Neural progenitor cell (in vitro differentiated cells): ENCODE measurements at regions not wholly inside any gene's neighbourhood (a gene's known extent, or its start where the extent isn't known, plus 50 kb on each side); places are given as distances from the start of the nearest gene placed in this dataset.

ENCODE experiments used
- DNase-seq: peaks from one replicate; pipeline ENCODE4 v3.0.0-alpha.2; 2016; ENCODE audit warnings: low spot score
- H2AFZ ChIP-seq: fragments of 200-600 bp; sonication (generic); replicated peaks from 2 replicates; pipeline ENCODE4 v1.6.1; 2016; ENCODE audit warnings: antibody characterized with exemption
- H3F3A ChIP-seq: fragments of 200-600 bp; sonication (generic); 2 replicates; pipeline ENCODE4 v1.6.1; 2016; ENCODE audit warnings: antibody characterized with exemption, low read depth
- H3K27ac ChIP-seq: fragments of 200-600 bp; sonication (generic); 2 replicates; pipeline ENCODE4 v1.5.1; 2016; ENCODE audit warnings: mild to moderate bottlenecking
- H3K27me3 ChIP-seq: fragments of 200-600 bp; sonication (generic); 2 replicates; pipeline ENCODE4 v1.6.1; 2016; ENCODE audit warnings: mild to moderate bottlenecking, moderate library complexity
- H3K36me3 ChIP-seq: fragments of 200-600 bp; sonication (generic); 2 replicates; pipeline ENCODE4 v1.5.1; 2016
- H3K4me1 ChIP-seq: fragments of 200-600 bp; sonication (generic); 2 replicates; pipeline ENCODE4 v1.6.1; 2016; ENCODE audit warnings: mixed run types
- H3K4me2 ChIP-seq: fragments of 200-600 bp; sonication (generic); 2 replicates; pipeline ENCODE4 v1.6.1; 2016
- H3K4me3 ChIP-seq: fragments of 200-600 bp; sonication (generic); 2 replicates; pipeline ENCODE4 v1.5.1; 2016
- H3K79me2 ChIP-seq: fragments of 200-600 bp; sonication (generic); 2 replicates; pipeline ENCODE4 v1.6.1; 2016; ENCODE audit warnings: low read depth
- H3K9ac ChIP-seq: fragments of 200-600 bp; sonication (generic); 2 replicates; pipeline ENCODE4 v1.6.1; 2016
- H3K9me3 ChIP-seq: fragments of 200-600 bp; sonication (generic); 2 replicates; pipeline ENCODE4 v1.5.1; 2016; ENCODE audit warnings: low read depth
- H4K20me1 ChIP-seq: fragments of 200-600 bp; sonication (generic); 2 replicates; pipeline ENCODE4 v1.6.1; 2016; ENCODE audit warnings: low read depth
- H3K27ac Mint-ChIP-seq: 3 replicates; pipeline ENCODE4 v1.8.0; 2021; ENCODE audit warnings: mixed read lengths
- H3K27me3 Mint-ChIP-seq: 2 replicates; pipeline ENCODE4 v1.8.0; 2022; ENCODE audit warnings: low read depth, mild to moderate bottlenecking, inconsistent platforms, moderate library complexity, mixed read lengths; ENCODE audit not compliant: insufficient read depth
- H3K36me3 Mint-ChIP-seq: 3 replicates; pipeline ENCODE4 v1.8.0; 2021; ENCODE audit warnings: mixed read lengths
- H3K4me1 Mint-ChIP-seq: 3 replicates; pipeline ENCODE4 v1.8.0; 2021; ENCODE audit warnings: mixed read lengths
- H3K4me3 Mint-ChIP-seq: 3 replicates; pipeline ENCODE4 v1.8.0; 2021; ENCODE audit warnings: mild to moderate bottlenecking, moderate library complexity, mixed read lengths
- H3K9me3 Mint-ChIP-seq: 3 replicates; pipeline ENCODE4 v1.8.0; 2020; ENCODE audit warnings: mixed read lengths
- CTCF ChIP-seq: fragments of 200-600 bp; sonication (generic); IDR thresholded peaks from 2 replicates; pipeline ENCODE4 v1.5.1; 2017; ENCODE audit warnings: antibody characterized with exemption, mild to moderate bottlenecking
- EZH2 ChIP-seq: fragments of 200-600 bp; sonication (generic); IDR thresholded peaks from 2 replicates; pipeline ENCODE4 v1.6.1; 2017; ENCODE audit warnings: antibody characterized with exemption, mild to moderate bottlenecking, moderate library complexity
- EZH2phosphoT487 ChIP-seq: fragments of 200-600 bp; sonication (generic); IDR thresholded peaks from 2 replicates; pipeline ENCODE4 v1.6.1; 2017; ENCODE audit warnings: antibody characterized with exemption

GRCh38 chr3:36206956-36207580 lies 173.2 kb upstream of the STAC start:
- Mint-ChIP-seq H3K9me3 (no peaks in the 10 kb centered on the region), H3K4me3 (no peak overlapping the region), H3K27ac (no peak overlapping the region), H3K27me3 (peaks cover 2% of the 10 kb centered on the region), H3K36me3 (no peaks in the 10 kb centered on the region), H3K4me1 (no peaks in the 10 kb centered on the region)
- no peak for DNase-seq
- Histone ChIP-seq H3K27ac (no peak overlapping the region), H3K9me3 (no peaks in the 10 kb centered on the region), H2AFZ (peak overlapping the region; percentile 3), H3K4me3 (no peak overlapping the region), H3F3A (no peaks in the 10 kb centered on the region), H4K20me1 (no peaks in the 10 kb centered on the region), H3K36me3 (no peaks in the 10 kb centered on the region), H3K79me2 (no peaks in the 10 kb centered on the region), H3K4me2 (no peak overlapping the region), H3K9ac (no peak overlapping the region), H3K4me1 (no peaks in the 10 kb centered on the region), H3K27me3 (no peaks in the 10 kb centered on the region)
- TF ChIP-seq EZH2phosphoT487 (no peak), CTCF (no peak), EZH2 (no peak)

GRCh38 chr3:36210840-36211651 lies 169.3 kb upstream of the STAC start:
- Mint-ChIP-seq H3K9me3 (no peaks in the 10 kb centered on the region), H3K4me3 (no peak overlapping the region), H3K27me3 (peaks cover 2% of the 10 kb centered on the region), H3K36me3 (no peaks in the 10 kb centered on the region), H3K4me1 (no peaks in the 10 kb centered on the region), H3K27ac (no peak overlapping the region)
- Histone ChIP-seq H4K20me1 (no peaks in the 10 kb centered on the region), H3K9me3 (no peaks in the 10 kb centered on the region), H3K79me2 (no peaks in the 10 kb centered on the region), H3K4me3 (no peak overlapping the region), H3F3A (no peaks in the 10 kb centered on the region), H2AFZ (no peak overlapping the region), H3K9ac (no peak overlapping the region), H3K27ac (no peak overlapping the region), H3K4me1 (no peaks in the 10 kb centered on the region), H3K36me3 (no peaks in the 10 kb centered on the region), H3K27me3 (no peaks in the 10 kb centered on the region), H3K4me2 (no peak overlapping the region)
- no peak for DNase-seq
- TF ChIP-seq EZH2 (no peak), EZH2phosphoT487 (no peak), CTCF (no peak)

- no peak overlapping the region for H3K4me2 ChIP-seq
- no peaks in the 10 kb centered on the region for H3K27me3 ChIP-seq
- no peak overlapping the region for H3K27ac Mint-ChIP-seq
- no peak overlapping the region for H3K9ac ChIP-seq
- H3F3A ChIP-seq, result no peaks in the 10 kb centered on the region
- TF ChIP-seq EZH2phosphoT487, result no peak
- TF ChIP-seq CTCF, result no peak
- no peak for TF ChIP-seq EZH2
- no peak overlapping the region for H2AFZ ChIP-seq
- no peak overlapping the region for H3K4me3 ChIP-seq
- no peaks in the 10 kb centered on the region for H3K79me2 ChIP-seq
- H3K36me3 ChIP-seq, result no peaks in the 10 kb centered on the region
- no peaks in the 10 kb centered on the region for H3K4me1 Mint-ChIP-seq
- H3K4me1 ChIP-seq, result no peaks in the 10 kb centered on the region
- no peak overlapping the region for H3K4me3 Mint-ChIP-seq
- no peaks in the 10 kb centered on the region for H4K20me1 ChIP-seq
- H3K36me3 Mint-ChIP-seq, result no peaks in the 10 kb centered on the region
- peaks cover 2% of the 10 kb centered on the region for H3K27me3 Mint-ChIP-seq
- no peaks in the 10 kb centered on the region for H3K9me3 Mint-ChIP-seq
- no peak overlapping the region for H3K27ac ChIP-seq
- no peak for DNase-seq
- H3K9me3 ChIP-seq, result no peaks in the 10 kb centered on the region
Observed at GRCh38 chr3:36211652-36211999, 168.7 kb upstream of the STAC start.
